ENCODE measurements at regions not wholly inside any gene's neighbourhood (a gene's known extent, or its start where the extent isn't known, plus 50 kb on each side); places are given as distances from the start of the nearest gene placed in this dataset.
"Not testable (repeated sequence)": the region's sequence is repeated elsewhere in the genome, so short reads cannot be mapped to it uniquely, and the experiment has no call there.

DNA sequence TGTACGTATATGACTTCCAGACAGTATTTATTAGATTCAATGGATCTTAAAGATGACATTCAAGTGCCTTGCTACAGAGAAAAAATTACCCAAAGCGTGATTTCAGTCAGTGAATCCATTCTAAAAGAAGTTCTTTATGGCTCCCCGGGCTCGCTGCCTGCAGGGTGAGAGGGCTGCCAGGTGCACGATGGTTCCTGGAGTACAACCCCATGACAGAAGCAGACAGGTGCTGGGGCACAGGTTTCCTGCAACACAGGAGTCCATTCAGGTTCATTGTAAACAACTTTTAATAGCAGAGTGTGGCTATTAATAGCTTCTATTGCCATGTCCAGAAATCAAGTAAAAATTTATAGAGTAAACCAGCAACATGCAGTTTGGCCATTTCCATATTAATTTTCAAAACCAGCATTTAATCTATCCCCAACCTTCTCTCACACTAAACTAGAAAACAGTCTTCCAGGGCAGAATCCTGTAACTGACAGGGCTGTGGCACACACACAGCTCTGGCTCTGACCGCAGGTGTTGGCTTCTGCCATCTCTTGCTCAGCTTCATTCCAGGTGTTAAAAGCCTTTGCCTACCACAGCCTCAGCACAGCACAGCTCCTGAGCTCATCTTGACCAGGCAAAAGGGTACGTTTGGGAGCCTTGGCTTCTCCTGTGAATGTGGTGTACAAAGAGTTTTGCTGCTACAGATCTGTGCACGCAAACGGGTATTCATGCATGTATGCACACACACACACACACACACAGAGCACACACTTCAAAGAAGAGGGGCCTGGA, 185.9 kb downstream of the MEX3B start:
- DNase-seq, result no peak

DNA sequence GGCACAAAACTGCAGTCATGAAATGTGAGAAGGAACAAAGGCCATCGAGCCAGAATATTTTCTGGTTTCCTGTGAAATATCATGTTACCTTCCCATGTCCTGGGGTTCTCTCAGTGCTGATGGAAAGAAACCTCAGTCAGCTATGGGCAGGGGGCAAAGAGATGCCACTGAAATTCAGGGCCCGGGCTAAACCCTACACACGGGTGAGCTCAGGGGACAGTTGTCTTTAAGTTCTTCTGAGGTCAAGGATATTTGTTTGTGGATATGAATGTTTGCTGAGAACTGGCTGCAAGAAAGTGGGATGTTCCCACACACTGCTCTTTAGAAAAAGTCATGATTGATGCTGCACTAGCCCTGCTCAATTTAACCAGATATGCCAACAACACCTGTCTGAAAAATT, 187.2 kb downstream of the MEX3B start:
- no peak for DNase-seq

DNA sequence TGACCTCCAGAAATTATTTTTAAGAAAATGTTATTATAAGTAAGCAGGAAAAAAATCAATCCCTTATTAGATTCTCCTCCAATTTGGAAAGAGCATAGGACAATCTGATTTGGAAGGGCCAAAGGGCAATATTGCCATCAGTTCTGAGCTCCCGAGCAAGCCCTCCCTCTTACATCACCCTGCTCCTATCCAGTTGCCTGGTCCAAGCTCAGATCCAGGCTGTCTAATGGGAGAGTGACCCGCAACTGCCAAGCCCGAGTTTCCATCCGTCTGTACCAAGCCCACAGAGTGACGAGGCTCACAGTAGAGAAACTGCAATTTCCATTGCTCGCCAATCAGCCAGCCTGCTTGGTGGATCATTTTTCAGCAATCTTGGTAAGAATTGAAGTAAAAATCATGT, 187.7 kb downstream of the MEX3B start:
- DNase-seq, result no peak

DNA sequence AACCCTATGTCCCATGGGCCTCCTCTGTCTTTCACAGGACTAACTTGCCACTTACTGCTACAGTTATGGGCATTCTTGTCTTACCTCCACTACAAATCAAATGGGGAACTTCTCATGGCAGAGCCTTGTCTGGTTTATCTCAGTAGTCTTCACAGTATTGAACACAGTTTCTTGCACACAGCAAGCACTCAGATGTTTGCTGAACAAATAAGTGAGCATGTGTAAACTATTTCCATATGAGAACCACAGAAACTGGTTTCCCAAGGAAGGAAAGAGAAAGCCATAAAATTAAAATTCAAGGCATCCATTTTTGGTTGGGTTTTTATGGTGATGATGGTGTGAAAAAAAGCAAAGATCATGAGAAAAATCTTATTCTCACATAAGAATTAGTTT, 189.2 kb downstream of the MEX3B start:
- no peak for DNase-seq

DNA sequence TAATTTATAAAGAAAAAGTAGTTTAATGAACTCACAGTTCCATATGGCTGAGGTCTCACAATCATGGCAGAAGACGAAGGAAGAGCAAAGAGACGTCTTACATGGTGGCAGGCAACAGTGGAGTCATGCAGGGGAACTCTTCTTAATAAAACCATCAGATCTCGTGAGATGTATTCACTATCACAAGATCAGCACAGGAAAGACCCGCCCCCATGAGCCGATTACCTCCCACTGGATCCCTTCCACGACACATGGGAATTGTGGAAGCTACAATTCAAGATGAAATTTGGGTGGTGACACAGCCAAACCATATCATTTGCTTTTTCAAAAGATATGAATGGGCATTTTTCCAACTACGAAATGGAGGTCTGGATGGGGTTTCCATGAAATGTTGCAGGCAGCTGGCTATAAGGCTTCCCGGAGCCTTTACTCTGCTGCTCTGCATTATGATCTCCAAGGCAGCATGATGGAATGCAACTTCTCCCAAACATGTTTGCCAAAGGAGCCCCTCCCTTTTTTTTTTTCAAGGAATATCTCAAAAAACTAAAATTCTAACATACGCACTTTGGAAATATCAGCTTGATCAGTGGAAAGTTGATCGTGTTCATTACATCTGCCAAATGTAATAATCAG, 189.7 kb downstream of the MEX3B start:
- no peak for DNase-seq

DNA sequence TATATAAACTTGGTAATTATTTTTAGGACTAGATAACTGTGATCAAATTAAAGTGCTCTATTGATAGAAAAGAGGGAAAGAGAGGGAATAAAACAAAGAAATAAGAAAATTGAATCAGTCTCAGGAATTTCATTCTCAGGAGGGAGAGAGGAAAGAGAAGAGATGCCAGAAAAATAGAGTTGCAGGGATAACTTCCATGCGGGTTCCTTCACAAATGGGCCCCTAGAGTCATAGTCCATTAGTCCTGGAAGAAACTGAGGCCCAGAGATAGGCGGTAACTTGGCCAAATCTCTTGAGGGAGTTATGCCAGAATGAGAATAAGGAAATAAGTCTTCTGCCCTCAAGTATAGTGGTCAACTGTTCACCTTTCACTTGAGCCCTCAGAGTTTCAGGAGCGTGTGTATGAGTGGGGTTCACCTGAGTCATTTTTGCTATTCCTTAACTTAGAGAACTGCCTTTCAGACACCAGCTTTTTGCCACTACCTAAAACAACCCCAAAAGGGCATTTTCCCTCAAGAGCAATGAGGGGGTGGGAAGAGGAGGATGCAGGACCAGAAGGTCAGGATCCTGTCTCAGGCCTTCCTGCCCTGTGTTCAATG, 192.6 kb downstream of the MEX3B start:
- DNase-seq, result no peak

DNA sequence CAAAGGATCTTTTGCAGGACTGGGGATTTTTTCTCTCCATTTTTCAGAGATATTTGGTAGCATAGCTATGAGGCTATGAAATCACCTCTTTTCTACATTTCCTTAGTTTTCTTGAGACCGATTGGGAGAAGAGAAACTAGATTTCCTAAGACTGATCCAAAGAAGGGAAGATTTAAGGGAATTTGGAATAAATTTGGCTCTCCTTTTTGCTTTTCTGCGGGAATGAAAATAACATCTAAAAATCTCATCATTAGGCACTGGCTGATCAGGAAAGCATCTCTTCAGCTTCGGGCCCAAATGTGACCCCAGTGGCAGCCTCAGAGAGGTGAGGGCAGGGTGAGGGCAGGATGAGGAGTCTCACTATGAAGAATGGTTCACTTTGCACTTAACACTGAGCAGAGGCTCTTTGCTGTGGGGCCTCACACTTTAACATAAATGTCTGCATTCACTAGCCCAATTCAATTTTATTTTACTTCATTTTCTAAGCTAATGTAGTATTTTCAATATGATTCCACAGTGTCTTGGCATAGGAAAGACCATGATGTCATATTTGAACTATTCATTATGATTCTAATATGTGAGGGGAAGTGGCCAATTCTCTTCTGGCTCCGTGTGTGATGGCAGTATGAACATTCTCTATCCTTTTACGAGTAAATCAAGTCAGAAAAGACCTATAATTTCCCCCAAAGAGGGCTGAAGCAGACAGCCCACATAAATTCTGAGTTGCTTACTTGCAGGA, 193.2 kb downstream of the MEX3B start:
- DNase-seq, result no peak

DNA sequence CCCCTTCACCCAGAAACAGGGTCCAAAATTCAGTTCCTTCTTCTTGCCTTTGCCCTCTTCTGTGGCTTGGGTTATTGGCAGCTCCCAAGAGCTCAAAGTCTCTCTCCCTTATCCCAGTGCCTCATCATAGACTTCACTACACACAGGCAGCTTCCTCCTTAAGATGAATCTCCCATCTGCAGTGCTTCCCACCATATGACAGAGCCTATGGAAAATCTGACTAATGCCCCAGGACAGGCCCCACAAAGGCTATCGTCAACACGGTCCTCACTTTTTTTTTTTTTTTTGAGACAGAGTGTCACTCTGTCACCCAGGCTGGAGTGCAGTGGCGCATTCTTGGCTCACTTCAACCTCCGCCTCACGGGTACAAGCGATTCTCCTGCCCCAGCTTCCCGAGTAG, 194.1 kb downstream of the MEX3B start:
- no peak for DNase-seq

DNA sequence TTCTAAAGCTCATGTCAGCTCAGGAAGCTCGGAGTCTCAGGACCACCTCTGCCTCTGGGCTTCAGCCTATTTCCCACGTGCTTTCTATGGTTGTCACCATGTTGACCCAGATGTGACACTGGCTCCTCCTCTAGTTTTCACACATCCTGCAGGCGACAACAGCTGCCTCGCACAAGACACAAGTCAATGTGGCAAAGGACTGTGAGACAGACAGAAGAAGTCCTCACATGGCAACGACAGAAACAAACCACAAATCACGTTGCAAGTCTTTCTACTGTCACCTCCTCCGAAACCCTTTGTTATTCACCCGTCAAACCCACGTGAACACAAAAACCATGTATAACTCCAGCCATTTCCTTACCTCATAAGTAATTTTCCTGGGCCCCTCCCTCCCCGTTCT, 194.5 kb downstream of the MEX3B start:
- no peak for DNase-seq

DNA sequence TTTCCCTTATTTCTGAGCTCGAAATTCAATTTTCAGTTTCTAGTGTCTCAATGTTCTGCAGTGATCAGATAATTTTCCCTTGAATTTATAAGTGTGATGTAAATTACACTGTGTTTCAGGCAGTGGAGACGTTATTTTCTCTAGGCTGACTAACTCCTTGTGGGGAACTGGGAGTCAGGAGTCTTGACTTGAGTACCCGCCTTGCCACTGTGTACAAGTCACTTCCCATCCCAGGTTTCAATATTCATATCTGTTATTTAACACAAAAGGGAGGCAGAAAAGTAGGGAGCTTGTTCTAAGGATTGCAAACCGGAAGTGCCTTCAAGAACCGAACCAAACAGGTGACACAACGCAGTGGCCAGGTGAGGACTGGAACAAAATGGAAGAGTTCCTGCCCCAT, 196.5 kb downstream of the MEX3B start:
- no peak for DNase-seq

DNA sequence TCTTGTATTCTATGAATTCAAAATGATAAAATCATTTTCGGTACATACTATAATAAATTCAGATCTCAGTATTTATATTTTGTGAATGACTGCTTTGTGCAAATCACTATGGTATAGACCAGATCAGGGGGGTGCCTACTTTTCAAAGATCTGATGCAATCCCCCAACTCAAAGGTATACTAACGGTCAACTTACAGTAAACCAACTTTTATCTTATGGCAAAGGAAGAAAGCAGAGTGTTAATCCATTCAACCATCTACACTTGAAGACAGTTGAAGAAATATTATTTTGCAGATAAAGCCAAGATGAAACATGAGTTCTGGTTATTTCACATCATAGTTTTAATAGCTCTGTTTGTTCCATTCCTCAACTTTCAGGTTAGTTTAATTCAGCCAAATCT, 197.1 kb downstream of the MEX3B start:
- DNase-seq, result no peak

DNA sequence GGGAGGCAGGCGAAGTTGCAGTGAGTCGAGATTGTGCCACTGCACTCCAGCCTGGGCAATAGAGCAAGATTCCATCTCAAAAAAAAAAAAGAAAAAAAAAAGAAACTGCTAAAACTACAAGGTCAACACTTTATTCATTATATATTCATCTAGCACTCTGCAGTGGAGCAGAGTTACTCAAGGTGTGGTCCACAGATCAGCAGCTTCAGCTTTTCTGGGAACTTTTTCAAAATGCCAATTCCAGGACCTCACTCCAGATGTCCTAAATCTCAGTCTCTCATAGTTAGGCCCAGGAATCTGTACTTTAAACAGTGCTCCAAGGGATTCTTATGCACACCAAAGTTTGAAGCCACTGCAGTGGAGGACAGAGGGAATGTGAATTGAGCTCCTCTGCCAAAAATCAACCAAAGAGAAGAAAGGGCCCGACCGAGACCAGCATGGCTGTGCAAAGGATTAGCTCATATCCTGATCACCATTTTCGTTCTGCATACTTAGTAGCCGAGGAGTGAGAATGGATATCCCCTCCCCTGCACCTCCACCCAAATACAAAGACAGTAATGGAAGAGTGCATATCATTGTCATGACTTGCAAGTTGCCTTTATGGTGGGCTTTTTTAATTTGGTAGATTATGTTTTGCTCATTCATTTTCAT, 201.9 kb downstream of the MEX3B start:
- DNase-seq, result no peak

DNA sequence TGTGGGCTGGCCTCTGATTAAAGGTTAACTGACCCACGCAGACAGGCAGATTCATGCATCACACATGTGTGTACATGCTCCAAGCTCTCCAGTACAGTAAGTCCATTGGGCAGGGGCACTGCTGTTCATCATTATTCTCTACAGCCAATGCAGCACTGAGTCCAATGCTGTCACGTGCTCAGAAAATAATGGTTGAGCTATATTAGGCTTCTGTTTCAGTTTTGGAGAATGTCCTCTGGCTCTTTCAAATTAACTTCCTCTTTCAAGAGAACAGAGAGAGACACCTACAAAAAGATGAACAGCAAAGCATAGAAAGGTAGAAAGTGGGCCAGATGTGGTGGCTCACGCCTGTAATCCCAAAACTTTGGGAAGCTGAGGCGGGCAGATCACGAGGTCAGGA, 202.6 kb downstream of the MEX3B start:
- DNase-seq, result no peak

DNA sequence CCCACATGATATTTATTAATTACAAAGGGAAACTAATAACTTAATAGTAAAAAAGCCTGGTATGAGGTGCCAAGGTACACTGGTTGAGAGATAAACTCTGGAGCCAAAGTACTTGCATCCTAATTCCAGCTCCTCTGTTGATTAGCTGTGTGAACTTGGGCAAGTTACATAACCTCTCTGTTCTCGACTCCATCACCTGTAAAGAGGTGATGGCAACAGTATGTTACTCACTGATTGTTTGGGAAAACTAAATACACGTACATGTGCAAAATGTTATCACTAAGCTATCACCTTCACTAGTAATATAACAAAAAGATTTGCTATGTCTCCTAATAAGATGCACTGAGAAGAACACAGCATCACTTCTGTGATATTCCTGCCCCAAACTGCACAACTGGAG, 206.4 kb downstream of the MEX3B start:
- no peak for DNase-seq

DNA sequence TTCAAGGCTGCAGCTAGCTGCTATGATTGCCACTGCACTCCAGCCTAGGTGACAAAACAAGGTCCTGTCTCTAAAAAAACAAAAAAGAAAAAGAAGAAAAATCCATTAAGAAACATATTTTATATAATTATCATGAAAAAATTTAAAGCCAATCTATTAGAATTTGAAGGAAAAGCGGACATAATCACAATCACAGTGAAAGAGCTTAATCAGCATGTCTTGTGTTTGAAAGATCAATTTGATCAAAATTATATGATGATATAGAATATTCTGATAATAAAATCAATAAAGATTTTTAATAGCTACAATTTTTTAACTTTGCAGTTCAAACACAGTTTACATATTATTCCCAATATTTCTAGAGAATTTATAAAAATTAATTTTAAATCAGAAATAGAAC, 210.1 kb downstream of the MEX3B start:
- no peak for DNase-seq

DNA sequence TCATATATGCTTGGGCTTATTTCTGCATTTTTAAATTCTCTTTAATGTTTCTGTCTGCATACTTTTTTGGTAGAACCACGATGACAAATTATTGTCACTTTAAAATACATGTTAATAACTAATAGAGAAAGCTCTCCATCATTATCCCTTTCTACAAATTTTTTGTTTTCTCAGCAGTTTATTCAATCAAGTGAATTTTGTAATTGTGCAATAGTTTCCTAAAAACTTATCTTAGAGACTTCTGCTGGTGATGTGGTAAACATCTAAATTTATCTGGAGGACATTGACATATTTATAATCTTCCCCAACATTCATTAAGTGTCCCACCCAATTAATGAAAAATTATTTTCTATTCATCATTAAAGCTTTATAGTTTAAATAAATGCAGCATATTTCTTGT, 215.3 kb downstream of the MEX3B start:
- DNase-seq, result no peak

DNA sequence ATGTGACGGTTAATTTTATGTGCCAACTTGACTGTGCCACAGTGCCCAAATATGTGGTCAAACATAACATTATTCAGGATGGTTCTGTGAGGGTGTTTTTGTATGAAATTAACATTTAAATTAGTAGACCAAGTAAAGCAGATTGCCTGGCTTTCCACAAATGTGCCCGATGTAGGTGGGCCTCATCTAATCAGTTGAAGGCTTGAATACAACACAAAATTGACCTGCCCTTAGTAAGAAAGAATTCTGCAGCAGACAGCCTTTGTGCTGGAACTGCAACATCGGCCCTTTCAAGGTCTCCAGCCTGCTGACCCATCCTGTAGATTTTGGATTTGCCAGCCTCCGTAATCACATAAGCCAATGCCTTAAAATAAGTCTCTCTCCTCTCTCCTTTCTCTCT, 215.9 kb downstream of the MEX3B start:
- no peak for DNase-seq

DNA sequence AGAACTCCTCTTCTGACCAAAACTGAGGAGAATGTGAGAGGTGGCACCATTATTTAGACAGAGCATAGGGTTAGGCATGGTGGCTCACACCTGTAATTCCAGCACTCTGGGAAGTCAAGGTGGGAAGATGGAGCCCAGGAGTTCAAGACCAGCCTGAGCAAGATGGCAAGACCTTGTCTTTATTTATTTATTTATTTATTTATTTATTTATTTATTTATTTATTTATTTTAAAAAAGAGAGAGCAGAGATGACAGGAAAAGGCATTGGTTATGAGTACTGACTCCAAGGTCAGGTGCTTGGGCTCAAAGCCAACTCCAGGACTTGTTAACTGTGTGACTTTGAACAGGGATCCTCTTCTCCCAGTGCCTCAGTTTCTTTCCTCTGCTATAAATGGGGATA, 217.7 kb downstream of the MEX3B start:
- no peak for DNase-seq

DNA sequence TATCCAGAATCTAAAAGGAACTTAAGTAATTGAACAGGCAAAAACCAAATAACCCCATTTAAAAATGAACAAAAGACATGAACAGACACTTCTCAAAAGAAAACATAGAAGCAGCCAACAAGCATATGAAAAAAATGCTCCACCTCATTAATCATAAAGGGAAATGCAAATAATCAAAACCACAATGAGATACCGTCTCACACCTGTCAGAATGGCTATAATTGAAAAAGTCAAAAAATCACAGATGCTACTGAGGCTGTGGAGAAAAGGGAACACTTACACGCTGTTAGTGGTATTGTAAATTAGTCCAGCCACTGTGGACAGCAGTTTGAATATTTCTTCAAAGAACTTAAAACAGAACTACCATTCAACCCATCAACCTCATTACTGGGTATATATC, 220.7 kb downstream of the MEX3B start:
- no peak for DNase-seq

DNA sequence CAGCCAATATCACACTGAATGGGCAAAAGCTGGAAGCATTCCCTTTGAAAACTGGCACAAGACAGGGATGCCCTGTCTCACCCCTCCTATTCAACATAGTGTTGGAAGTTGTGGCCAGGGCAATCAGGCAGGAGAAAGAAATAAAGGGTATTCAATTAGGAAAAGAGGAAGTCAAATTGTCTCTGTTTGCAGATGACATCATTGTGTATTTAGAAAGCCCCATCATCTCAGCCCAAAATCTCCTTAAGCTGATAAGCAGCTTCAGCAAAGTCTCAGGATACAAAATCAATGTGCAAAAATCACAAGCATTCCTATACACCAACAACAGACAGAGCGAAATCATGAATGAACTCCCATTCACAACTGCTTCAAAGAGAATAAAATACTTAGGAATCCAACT, 223.2 kb downstream of the MEX3B start:
- not testable (repeated sequence) for DNase-seq

DNA sequence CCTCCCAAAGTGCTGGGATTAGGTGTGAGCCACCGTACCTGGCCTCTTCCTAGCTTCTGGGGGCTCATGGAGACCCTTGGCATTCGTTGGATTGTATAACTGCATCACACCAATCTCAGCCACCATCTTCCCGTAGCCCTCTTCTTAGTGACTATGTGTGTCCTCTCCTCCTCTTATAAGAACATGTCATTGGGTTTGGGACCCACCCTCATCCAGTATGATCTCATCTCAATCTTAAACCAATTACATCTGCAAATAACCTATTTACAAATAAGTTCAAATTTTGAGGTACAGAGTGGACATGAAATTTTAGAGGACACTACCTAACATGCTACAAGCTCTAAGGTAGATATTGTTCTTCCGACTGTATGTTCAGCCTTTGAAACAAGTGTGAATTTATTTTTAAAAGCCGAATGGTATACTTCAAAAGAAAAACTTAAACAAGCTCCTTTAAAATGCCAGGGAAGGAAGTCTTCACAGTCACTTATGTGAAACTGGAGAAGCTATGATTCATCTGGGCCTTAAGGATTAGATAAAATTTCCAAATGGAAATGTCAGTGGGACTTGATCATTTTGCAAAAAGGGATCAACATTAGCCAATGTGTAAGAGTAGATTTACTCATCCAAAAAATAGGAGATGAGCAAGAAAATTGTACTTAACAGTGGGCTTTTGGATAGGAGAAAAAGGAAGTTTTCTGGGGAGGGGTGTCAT, 225.7 kb downstream of the MEX3B start:
- DNase-seq, result no peak

DNA sequence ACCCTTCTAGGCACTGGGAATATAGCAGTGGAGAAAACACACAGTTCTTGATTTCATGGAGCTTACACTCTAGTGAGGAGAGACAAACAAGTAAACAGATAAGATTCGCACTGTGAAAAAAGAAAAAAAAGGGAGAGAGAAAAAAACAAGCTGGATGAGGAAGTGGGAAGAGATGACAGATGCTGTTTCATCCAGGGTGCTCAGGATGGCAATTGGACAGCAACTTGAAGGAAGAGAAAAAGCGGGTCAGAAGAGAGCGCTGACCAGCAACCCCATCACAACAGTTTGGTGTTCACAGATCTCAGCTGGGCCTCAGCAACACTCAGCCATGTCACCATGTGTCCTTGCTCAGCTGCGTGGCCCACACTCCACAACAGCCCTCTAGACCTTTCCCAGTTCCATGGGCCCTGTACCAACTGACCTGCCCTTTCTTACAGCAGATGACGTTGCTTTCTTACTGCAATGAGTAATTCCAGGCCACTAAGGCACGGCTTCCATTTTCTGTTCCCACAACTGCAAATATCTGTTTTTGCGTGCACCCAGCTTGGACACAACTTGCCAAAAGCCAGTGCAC, 230.8 kb downstream of the MEX3B start:
- DNase-seq, result no peak

All from Kasumi-1 (cell line).